Hematopoietic multipotent progenitor cell treated with erythropoietin and hydrocortisone succinate and interleukin-3 and kit ligand, for 4 days (in vitro differentiated cells): ENCODE measurements at regions not wholly inside any gene's neighbourhood (a gene's known extent, or its start where the extent isn't known, plus 50 kb on each side); places are given as distances from the start of the nearest gene placed in this dataset.

Source experiments
- DNase-seq: peaks from one replicate; pipeline ENCODE4 v3.0.0-alpha.2; 2015

- DNase-seq = no peak
These were observed 1279.0 kb upstream of the LRRTM1 start for GRCh38 chr2:81583311-81584108.

GRCh38 chr2:81576713-81577112 is 1272.2 kb upstream of the LRRTM1 start:
- DNase-seq = no peak

- DNase-seq = no peak
These were observed 1246.6 kb upstream of the LRRTM1 start for GRCh38 chr2:81551040-81551634.

- no peak for DNase-seq
These were observed 1245.7 kb upstream of the LRRTM1 start for GRCh38 chr2:81550277-81550676.

GRCh38 chr2:81549646-81550045 is 1245.1 kb upstream of the LRRTM1 start:
- DNase-seq = no peak

- no peak for DNase-seq
These were observed 1241.1 kb upstream of the LRRTM1 start for GRCh38 chr2:81545626-81546025.

- no peak for DNase-seq
These were observed 1237.6 kb upstream of the LRRTM1 start for GRCh38 chr2:81542119-81542518.

GRCh38 chr2:81529944-81530343 is 1225.4 kb upstream of the LRRTM1 start:
- DNase-seq = no peak

- DNase-seq = no peak
These were observed 1224.4 kb upstream of the LRRTM1 start for GRCh38 chr2:81528852-81529480.

GRCh38 chr2:81523344-81523743 is 1218.8 kb upstream of the LRRTM1 start:
- DNase-seq = no peak

- no peak for DNase-seq
These were observed 1208.8 kb upstream of the LRRTM1 start for GRCh38 chr2:81513328-81513727.

- no peak for DNase-seq
These were observed 1201.0 kb upstream of the LRRTM1 start for GRCh38 chr2:81505586-81505985.

- no peak for DNase-seq
These were observed 1191.0 kb upstream of the LRRTM1 start for GRCh38 chr2:81495556-81495955.

- DNase-seq = no peak
These were observed 1178.7 kb upstream of the LRRTM1 start for GRCh38 chr2:81483254-81483653.

- DNase-seq = no peak
These were observed 1177.4 kb upstream of the LRRTM1 start for GRCh38 chr2:81481994-81482368.

GRCh38 chr2:81481242-81481993 is 1176.9 kb upstream of the LRRTM1 start:
- DNase-seq = no peak

GRCh38 chr2:81467096-81467495 is 1162.5 kb upstream of the LRRTM1 start:
- no peak for DNase-seq

- no peak for DNase-seq
These were observed 1157.9 kb upstream of the LRRTM1 start for GRCh38 chr2:81462420-81462819.

- DNase-seq = no peak
These were observed 1140.6 kb upstream of the LRRTM1 start for GRCh38 chr2:81445176-81445575.

GRCh38 chr2:81437456-81438000 is 1133.0 kb upstream of the LRRTM1 start:
- no peak for DNase-seq

GRCh38 chr2:81436256-81436655 is 1131.7 kb upstream of the LRRTM1 start:
- DNase-seq = no peak

GRCh38 chr2:81412681-81413080 is 1108.1 kb upstream of the LRRTM1 start:
- DNase-seq = no peak

GRCh38 chr2:81403508-81403907 is 1099.0 kb upstream of the LRRTM1 start:
- no peak for DNase-seq
